NCI-H774 (cell line): ENCODE measurements at regions not wholly inside any gene's neighbourhood (a gene's known extent, or its start where the extent isn't known, plus 50 kb on each side); places are given as distances from the start of the nearest gene placed in this dataset.

Experiments used
- DNase-seq: peaks from one replicate; lab custom pipeline; 2025; lab: John Stamatoyannopoulos, UW

DNA sequence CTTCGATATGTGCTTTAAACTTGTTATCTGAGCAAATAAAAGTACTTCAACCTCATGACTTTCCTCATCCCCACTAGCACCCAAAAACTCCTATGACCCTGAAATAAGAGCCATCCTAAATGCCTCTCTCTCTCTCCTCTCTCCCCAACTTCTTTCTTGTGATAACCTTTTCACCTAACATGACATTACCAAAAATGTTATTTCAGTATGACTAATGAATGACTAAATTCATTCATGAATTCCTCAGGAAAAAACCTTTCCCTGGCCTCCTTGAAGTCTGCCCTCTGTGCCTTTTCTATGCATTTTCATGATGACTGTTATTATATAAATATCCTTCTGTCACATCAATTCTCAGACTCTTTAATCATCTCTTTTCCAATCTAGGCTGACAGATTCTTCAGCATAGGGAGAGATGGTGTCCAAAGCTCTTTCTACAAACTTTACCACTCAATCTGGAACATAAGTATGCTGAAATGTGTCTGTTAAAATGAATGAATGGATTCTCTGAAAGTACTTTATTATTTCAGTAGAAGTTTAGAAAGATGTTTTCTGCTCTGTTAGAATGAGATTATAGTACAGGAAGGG lies 114.3 kb upstream of the GGTLC1 start:
- DNase-seq: no peak

DNA sequence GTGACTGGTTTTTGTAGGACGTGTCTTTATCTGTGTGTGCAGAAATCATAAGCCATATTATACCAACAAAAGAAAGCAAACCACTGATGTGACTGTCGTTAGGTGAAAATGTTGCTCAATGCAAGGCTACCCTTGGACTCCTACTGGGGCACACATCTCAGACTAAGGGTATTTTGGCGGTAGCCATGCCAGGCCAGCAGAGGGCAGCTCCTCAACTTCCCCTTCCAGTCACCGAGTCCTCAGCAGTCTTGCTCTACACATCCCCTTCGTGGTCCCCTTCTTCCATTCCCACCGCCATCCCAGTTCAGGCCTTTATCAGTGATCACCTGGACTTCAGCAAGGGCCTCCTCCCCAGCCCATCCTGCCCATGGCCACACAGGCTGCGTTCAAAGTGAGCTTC lies 113.7 kb upstream of the GGTLC1 start:
- DNase-seq: no peak

GRCh38 chr20:24100370-24101011 lies 111.9 kb upstream of the GGTLC1 start:
- DNase-seq: no peak

GRCh38 chr20:24098886-24099285 lies 110.3 kb upstream of the GGTLC1 start:
- DNase-seq: no peak

- DNase-seq: no peak
Observed at GRCh38 chr20:24097506-24098245, 109.1 kb upstream of the GGTLC1 start.

GRCh38 chr20:24096864-24097450 lies 108.4 kb upstream of the GGTLC1 start:
- no peak for DNase-seq

GRCh38 chr20:24096264-24096663 lies 107.7 kb upstream of the GGTLC1 start:
- DNase-seq: no peak

GRCh38 chr20:24095756-24096155 lies 107.2 kb upstream of the GGTLC1 start:
- no peak for DNase-seq

DNA sequence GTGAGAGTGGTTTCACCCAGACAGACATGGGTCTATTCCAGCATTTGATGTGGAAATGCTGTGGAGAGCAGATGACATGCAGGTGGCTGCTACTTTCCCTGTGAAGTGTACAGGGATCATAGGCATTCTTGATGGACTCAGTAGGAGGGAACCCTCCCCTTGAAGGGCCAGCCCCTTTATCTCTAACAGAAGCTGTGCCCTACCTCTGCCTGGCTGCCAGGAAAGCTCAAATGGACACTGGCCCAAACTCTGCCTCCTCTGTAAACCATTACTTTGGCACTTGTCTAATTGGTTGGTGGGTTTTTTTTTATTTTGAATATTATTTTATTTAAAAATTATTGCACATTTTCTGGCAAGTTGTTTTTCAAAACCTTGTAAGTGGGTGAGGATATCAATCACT lies 106.7 kb upstream of the GGTLC1 start:
- no peak for DNase-seq

DNA sequence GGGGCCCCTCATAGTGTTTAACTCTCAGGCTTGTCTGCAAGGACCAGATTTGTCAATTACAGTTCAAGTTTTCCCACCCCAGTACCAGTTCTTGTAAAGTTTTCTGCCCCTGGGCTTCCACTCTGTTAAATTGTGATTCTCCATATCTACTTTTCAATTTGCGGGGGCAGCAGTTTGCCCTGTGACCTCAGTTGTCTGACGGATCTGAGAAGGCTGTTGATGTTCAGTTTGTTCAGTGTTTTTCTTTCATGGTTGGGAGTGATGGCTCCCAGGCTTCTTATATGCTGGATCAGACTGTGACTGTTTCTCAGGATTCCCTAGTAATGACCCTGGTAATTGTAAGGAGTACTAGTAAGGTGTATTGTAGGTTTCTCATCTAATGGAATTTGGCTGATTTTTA lies 101.0 kb upstream of the GGTLC1 start:
- no peak for DNase-seq

DNA sequence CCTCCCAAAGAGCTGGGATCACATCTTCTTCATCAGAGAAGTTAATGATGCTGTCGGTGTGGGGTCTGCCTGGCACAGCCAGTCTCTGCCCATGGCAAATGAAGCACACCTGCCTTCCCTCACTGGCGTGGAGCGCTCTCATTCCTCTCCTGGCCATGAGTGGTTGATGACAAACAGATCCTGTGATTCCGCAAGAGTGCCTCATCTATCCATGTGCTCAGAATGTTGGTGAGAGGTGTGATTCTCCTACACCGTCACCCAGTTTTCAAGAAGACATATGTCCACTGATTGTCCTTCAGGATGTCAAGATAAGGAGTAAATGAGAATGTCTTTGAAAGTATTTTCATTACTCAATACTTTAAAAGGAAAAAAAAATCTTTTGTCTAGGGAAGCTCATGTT lies 97.5 kb upstream of the GGTLC1 start:
- DNase-seq: no peak

DNA sequence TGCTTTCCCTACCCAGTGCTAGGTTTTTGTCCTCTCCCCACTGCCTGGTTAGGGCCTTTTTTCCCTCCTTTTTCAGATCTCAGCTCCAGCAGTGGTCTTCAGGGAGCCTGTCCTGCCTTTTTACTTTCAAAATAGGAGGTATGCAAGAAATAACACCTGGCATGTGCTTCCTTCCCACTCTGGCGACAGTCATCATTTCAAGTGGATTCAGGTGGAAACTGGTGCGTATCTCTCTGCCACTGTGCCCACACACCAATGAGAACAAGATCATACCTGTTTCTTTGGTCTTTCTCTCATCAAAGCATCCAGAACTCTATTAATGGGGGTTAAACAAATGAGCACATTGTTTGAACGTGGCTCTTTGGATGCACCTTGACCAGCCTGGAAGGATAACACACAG lies 95.7 kb upstream of the GGTLC1 start:
- no peak for DNase-seq

- no peak for DNase-seq
Observed at GRCh38 chr20:24081077-24081476, 92.5 kb upstream of the GGTLC1 start.

- no peak for DNase-seq
Observed at GRCh38 chr20:24079661-24080412, 91.3 kb upstream of the GGTLC1 start.

DNA sequence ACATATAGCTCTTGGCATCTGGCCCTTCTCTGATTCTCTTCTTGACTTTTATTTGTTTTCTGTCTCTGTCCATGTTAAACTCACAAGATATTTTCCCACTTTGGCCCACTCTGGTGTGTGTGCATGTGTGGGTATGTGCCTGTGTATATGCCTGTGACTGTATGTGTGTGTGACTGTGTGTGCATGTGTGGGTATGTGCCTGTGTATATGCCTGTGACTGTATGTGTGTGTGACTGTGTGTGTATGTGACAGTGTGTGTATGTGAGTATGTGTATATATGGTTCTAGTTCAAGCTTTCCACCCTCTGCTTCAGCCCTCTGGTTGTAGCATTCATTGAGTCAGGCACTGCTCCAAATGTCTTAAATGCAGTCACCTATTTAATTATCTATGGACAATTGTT lies 88.6 kb upstream of the GGTLC1 start:
- no peak for DNase-seq

DNA sequence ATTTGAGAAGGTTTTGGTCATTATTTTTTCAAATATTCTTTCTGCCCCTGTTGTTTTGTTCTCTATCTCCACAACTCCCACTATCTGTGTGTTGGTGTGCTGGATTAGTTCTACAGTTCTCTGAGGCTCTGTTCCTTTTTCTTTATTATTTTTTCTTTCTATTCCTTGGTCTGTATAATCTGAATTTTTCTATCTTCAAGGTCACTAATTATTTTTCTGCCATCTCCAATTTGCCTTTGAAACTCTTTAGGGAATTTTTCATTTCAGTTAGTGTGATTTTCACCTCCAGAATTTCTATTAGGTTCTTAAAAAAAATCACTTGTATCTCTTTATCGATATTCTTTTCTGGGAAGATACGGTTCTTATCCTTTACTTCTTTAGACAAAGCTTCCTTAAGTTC lies 82.1 kb upstream of the GGTLC1 start:
- no peak for DNase-seq

- DNase-seq: no peak
Observed at GRCh38 chr20:24066076-24066700, 77.6 kb upstream of the GGTLC1 start.

DNA sequence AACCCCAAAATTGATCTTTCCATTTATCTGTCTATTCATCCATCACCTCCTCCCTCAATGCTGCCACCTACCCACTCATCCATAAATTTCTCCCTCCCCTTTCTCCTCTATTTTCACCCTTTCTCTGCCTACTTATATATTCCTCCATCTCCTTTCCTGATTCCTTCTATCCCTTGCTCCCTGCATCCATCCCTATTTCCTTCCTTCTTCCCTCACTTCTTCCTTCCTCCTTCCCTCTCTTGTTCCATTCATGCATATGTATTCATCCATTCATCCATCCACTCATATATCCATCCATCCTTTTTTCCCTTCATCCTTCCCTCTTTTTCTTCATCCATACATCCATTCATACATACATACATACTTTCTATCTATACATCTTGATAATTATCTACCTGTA lies 76.3 kb upstream of the GGTLC1 start:
- no peak for DNase-seq

DNA sequence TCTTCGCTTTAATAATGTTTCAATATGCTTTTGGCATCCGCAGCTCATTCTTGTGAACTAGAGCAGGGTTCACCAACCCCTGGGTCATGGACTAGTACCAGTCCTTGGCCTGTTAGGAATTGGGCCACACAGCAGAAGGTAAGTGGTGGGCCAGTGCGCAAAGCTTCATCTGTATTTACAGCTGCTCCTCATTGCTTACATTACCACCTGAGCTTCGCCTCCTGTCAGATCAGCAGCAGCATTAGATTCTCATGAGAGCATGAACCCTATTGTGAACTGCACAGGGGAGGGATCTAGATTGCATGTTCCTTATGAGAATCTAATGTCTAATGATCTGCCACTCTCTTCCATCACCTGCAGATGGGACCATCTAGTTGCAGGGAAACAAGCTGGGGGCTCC lies 75.5 kb upstream of the GGTLC1 start:
- DNase-seq: no peak

DNA sequence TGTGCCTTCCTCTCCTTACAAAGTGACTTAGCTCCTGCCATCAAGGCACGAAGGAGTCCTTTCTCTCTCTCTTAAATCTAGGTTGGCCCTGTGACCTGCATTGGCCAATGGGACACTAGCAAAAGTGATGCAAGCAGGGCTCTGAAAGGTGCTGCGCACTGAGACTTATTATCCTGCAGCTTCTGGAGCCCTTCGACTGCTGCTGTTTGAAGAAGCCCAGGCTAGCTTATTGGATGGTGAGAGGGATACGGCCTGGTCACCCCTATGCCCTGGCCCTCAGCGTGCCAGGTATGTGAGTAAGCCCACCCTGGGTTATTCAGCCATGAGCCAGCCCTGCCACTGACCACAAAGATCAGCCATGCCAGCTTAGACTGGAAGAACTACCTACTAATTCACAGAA lies 74.5 kb upstream of the GGTLC1 start:
- DNase-seq: no peak

GRCh38 chr20:24060851-24061590 lies 72.4 kb upstream of the GGTLC1 start:
- no peak for DNase-seq
